ENCODE measurements at regions not wholly inside any gene's neighbourhood (a gene's known extent, or its start where the extent isn't known, plus 50 kb on each side); places are given as distances from the start of the nearest gene placed in this dataset.

- Mint-ChIP-seq H3K4me3 (no peak overlapping the region), H3K9me3 (no peaks in the 10 kb centered on the region), H3K36me3 (ENCODE audit: low read depth) (no peaks in the 10 kb centered on the region), H3K27me3 (peaks cover 17% of the 10 kb centered on the region), H3K4me1 (no peaks in the 10 kb centered on the region), H3K27ac (no peak overlapping the region)
- intact Hi-C loops (cut with micrococcal nuclease): no loop called here
- ChIA-PET POLR2A (no interaction called here), CTCF (no interaction called here)
- TF ChIP-seq CTCF (IDR thresholded peaks at IDR 0.05): no peak
- ATAC-seq (ENCODE audit: low read depth): no peak
- no peak for DNase-seq
These were observed 260.3 kb downstream of the LRFN2 start for GRCh38 chr6:40326714-40327421.

GRCh38 chr6:40325791-40326190, 261.4 kb downstream of the LRFN2 start:
- POLR2A ChIA-PET: no interaction called here
- no peak for DNase-seq

GRCh38 chr6:40325041-40325440, 262.1 kb downstream of the LRFN2 start:
- ATAC-seq (ENCODE audit: low read depth): no peak
- ChIA-PET CTCF (no interaction called here), POLR2A (no interaction called here)
- Mint-ChIP-seq H3K27ac (no peak overlapping the region), H3K27me3 (peaks cover 21% of the 10 kb centered on the region), H3K9me3 (no peaks in the 10 kb centered on the region), H3K36me3 (ENCODE audit: low read depth) (no peaks in the 10 kb centered on the region), H3K4me3 (no peak overlapping the region), H3K4me1 (no peaks in the 10 kb centered on the region)
- intact Hi-C loops (cut with micrococcal nuclease): no loop called here
- no peak for DNase-seq
- TF ChIP-seq CTCF (IDR thresholded peaks at IDR 0.05): no peak

More at GRCh38 chr6:40325791-40326190, 261.4 kb downstream of the LRFN2 start:
- Mint-ChIP-seq H3K9me3 (no peaks in the 10 kb centered on the region), H3K4me3 (no peak overlapping the region), H3K4me1 (no peaks in the 10 kb centered on the region), H3K27ac (no peak overlapping the region), H3K36me3 (ENCODE audit: low read depth) (no peaks in the 10 kb centered on the region), H3K27me3 (peaks cover 18% of the 10 kb centered on the region)
- TF ChIP-seq CTCF (IDR thresholded peaks at IDR 0.05): no peak
- no peak for ATAC-seq (ENCODE audit: low read depth)
- intact Hi-C loops (cut with micrococcal nuclease): no loop called here
- CTCF ChIA-PET: no interaction called here

- no peak for ATAC-seq (ENCODE audit: low read depth)
- no peak for DNase-seq
- Mint-ChIP-seq H3K9me3 (peaks cover 5% of the 10 kb centered on the region), H3K27me3 (peaks cover 21% of the 10 kb centered on the region), H3K27ac (no peak overlapping the region), H3K36me3 (ENCODE audit: low read depth) (no peaks in the 10 kb centered on the region), H3K4me1 (no peaks in the 10 kb centered on the region), H3K4me3 (no peak overlapping the region)
- intact Hi-C loops (cut with micrococcal nuclease): no loop called here
- TF ChIP-seq CTCF (IDR thresholded peaks at IDR 0.05): no peak
- CTCF ChIA-PET: no interaction called here
- POLR2A ChIA-PET: no interaction called here
These were observed 263.1 kb downstream of the LRFN2 start for GRCh38 chr6:40323881-40324634.

- H3K36me3 Mint-ChIP-seq (ENCODE audit: low read depth): no peaks in the 10 kb centered on the region
- ATAC-seq (ENCODE audit: low read depth) (no peak), DNase-seq (no peak)
- no peak overlapping the region for H3K27ac Mint-ChIP-seq
- H3K27me3 Mint-ChIP-seq: peaks cover 15% of the 10 kb centered on the region
- ChIA-PET POLR2A (no interaction called here), CTCF (no interaction called here)
- intact Hi-C loops (cut with micrococcal nuclease): no loop called here
- no peak overlapping the region for H3K4me3 Mint-ChIP-seq
- H3K4me1 Mint-ChIP-seq: no peaks in the 10 kb centered on the region
- peaks cover 8% of the 10 kb centered on the region for H3K9me3 Mint-ChIP-seq
- TF ChIP-seq CTCF (IDR thresholded peaks at IDR 0.05): no peak
These were observed 264.8 kb downstream of the LRFN2 start for GRCh38 chr6:40322336-40322735.

All from activated B cell treated with CpG ODN at 0.5 μM for 24 hours (primary cell).